BJ (cell line): ENCODE measurements at regions not wholly inside any gene's neighbourhood (a gene's known extent, or its start where the extent isn't known, plus 50 kb on each side); places are given as distances from the start of the nearest gene placed in this dataset.

Source experiments
- CTCF ChIA-PET: fragments of 350-600 bp; formaldehyde crosslinking; extraction: SDS; loops from one replicate; lab custom pipeline; 2021; ENCODE audit warnings: antibody characterized with exemption, inconsistent platforms; lab: Yijun Ruan, JAX
- POLR2A ChIA-PET: fragments of 300-600 bp; sonication (Branson Sonifier 250); formaldehyde crosslinking; extraction: SDS; loops from one replicate; lab custom pipeline; 2021; ENCODE audit warnings: antibody characterized with exemption; lab: Charles Lee
- DNase-seq: peaks from one replicate; pipeline ENCODE4 v3.0.0-alpha.2; 2011; ENCODE audit warnings: low read depth
- H3K27me3 ChIP-seq: 2 replicates; pipeline ENCODE4 v1.6.0; 2011; ENCODE audit warnings: low read length; ENCODE audit not compliant: control insufficient read depth, insufficient read depth
- H3K36me3 ChIP-seq: 2 replicates; pipeline ENCODE4 v1.5.1; 2011; ENCODE audit warnings: low read length; ENCODE audit not compliant: control insufficient read depth, insufficient read depth
- H3K4me3 ChIP-seq: 2 replicates; pipeline ENCODE4 v1.5.1; 2011; ENCODE audit warnings: low read depth, mild to moderate bottlenecking, control low read depth, low read length
- CTCF ChIP-seq: IDR thresholded peaks from 2 replicates; pipeline ENCODE4 v1.5.1; 2011; ENCODE audit warnings: low read depth, mild to moderate bottlenecking, control low read depth, inconsistent platforms, low read length, moderate library complexity; ENCODE audit not compliant: insufficient read depth

- POLR2A ChIA-PET, result no interaction called here
- Histone ChIP-seq H3K36me3 (no peaks in the 10 kb centered on the region), H3K4me3 (no peak overlapping the region; the same call in 1 of the 2 replicates), H3K27me3 (no peaks in the 10 kb centered on the region)
- no peak for TF ChIP-seq CTCF
- no peak for DNase-seq
- CTCF ChIA-PET, result no interaction called here
Measured at GRCh38 chr21:16537501-16537900, 807.7 kb downstream of the USP25 start.

- ChIA-PET POLR2A (no interaction called here), CTCF (no interaction called here)
- no peaks in the 10 kb centered on the region for H3K27me3 ChIP-seq
- DNase-seq, result no peak
- no peak for TF ChIP-seq CTCF
- H3K36me3 ChIP-seq, result no peaks in the 10 kb centered on the region
- H3K4me3 ChIP-seq, result no peak overlapping the region
Measured at GRCh38 chr21:16538405-16538804, 808.6 kb downstream of the USP25 start.

GRCh38 chr21:16538936-16539440 lies 809.2 kb downstream of the USP25 start:
- DNase-seq, result no peak
- Histone ChIP-seq H3K27me3 (no peaks in the 10 kb centered on the region), H3K36me3 (no peaks in the 10 kb centered on the region), H3K4me3 (no peak overlapping the region)
- POLR2A ChIA-PET, result interaction anchor here (0.6 kb wide), 1 partner anchor 63 kb away, joined by 3 read pairs; no protein-coding TSS in a partner anchor
- CTCF ChIA-PET, result no interaction called here
- TF ChIP-seq CTCF, result no peak

GRCh38 chr21:16540966-16541727 lies 811.4 kb downstream of the USP25 start:
- POLR2A ChIA-PET, result no interaction called here
- Histone ChIP-seq H3K36me3 (no peaks in the 10 kb centered on the region), H3K4me3 (no peak overlapping the region), H3K27me3 (no peaks in the 10 kb centered on the region)
- CTCF ChIA-PET, result no interaction called here
- no peak for DNase-seq
- TF ChIP-seq CTCF, result no peak

GRCh38 chr21:16550118-16550517 lies 820.3 kb downstream of the USP25 start:
- no peak for DNase-seq
- Histone ChIP-seq H3K36me3 (no peaks in the 10 kb centered on the region), H3K4me3 (no peak overlapping the region), H3K27me3 (no peaks in the 10 kb centered on the region)
- ChIA-PET CTCF (no interaction called here), POLR2A (no interaction called here)
- no peak for TF ChIP-seq CTCF
